OCI-LY1 (cell line): ENCODE measurements at regions not wholly inside any gene's neighbourhood (a gene's known extent, or its start where the extent isn't known, plus 50 kb on each side); places are given as distances from the start of the nearest gene placed in this dataset.
"Not testable (repeated sequence)": the region's sequence is repeated elsewhere in the genome, so short reads cannot be mapped to it uniquely, and the experiment has no call there.

Experiments used
- CTCF ChIP-seq: fragments of 200-600 bp; sonication (generic), shearing (Covaris generic); IDR thresholded peaks from 2 replicates; pipeline ENCODE4 v1.5.1; 2017; ENCODE audit warnings: mild to moderate bottlenecking, antibody characterized with exemption, low read length, moderate library complexity, mixed read lengths
- EZH2 ChIP-seq: fragments of 200-600 bp; sonication (generic), shearing (Covaris generic); IDR thresholded peaks from 2 replicates; pipeline ENCODE4 v1.8.0; 2017; ENCODE audit warnings: borderline replicate concordance, mixed run types, mild to moderate bottlenecking, antibody characterized with exemption, low read length, moderate library complexity, mixed read lengths

GRCh38 chr11:109714444-109714843 lies 292.5 kb downstream of the C11orf87 start:
- not testable (repeated sequence) for TF ChIP-seq CTCF, EZH2
